Testis (tissue), 2 donors: ENCODE measurements at regions not wholly inside any gene's neighbourhood (a gene's known extent, or its start where the extent isn't known, plus 50 kb on each side); places are given as distances from the start of the nearest gene placed in this dataset.

ENCODE experiments used
- DNase-seq: peaks from one replicate; pipeline ENCODE4 v3.0.0-alpha.2; 2019
- H3K27ac ChIP-seq, 2 donors: fragments of 200-600 bp; sonication (generic); one replicate each; pipeline ENCODE4 v1.5.1; 2019
- H3K27me3 ChIP-seq: fragments of 200-600 bp; sonication (generic); one replicate; pipeline ENCODE4 v1.5.1; 2019
- H3K36me3 ChIP-seq: fragments of 200-600 bp; sonication (generic); one replicate; pipeline ENCODE4 v1.5.1; 2017; ENCODE audit warnings: low read depth; ENCODE audit errors: missing control alignments
- H3K4me1 ChIP-seq: fragments of 200-600 bp; sonication (generic); one replicate; pipeline ENCODE4 v1.5.1; 2019
- H3K4me3 ChIP-seq, 2 donors: fragments of 200-600 bp; sonication (generic); one replicate each; pipeline ENCODE4 v1.5.1; 2017 to 2019
- H3K9me3 ChIP-seq: fragments of 200-600 bp; sonication (generic); one replicate; pipeline ENCODE4 v1.5.1; 2017
- POLR2A ChIP-seq: fragments of 450-650 bp; IDR thresholded peaks from one replicate; pipeline ENCODE4 v1.6.1; 2017; ENCODE audit warnings: antibody characterized with exemption, mild to moderate bottlenecking, moderate library complexity
- WGBS, 2 donors: methylation state at CpG; one replicate each; pipeline ENCODE4 v1.1.5; 2018; 5-methylcytosine and 5-hydroxymethylcytosine counted together
- intact Hi-C: fragments of 100-400 bp; cut with DNase I; formaldehyde crosslinking; loops from one replicate; pipeline ENCODE4 v1.15.1; 2023; ENCODE audit warnings: low total_unique reads
- TF ChIP-seq, protein P1 (sequence below), 3 experiments: fragments of 450-650 bp in 2 of 3; fragments of 200-600 bp in 1 of 3; sonication (generic) in 1 of 3; IDR thresholded peaks; one replicate each; pipeline ENCODE4 v1.5.1; 2016 to 2019; ENCODE audit warnings: antibody characterized with exemption in 3 of 3, mild to moderate bottlenecking in 2 of 3, moderate library complexity in 1 of 3

- Histone ChIP-seq H3K4me3 (no peak overlapping the region), H3K9me3 (no peaks in the 10 kb centered on the region), H3K27me3 (no peaks in the 10 kb centered on the region), H3K36me3 (no peaks in the 10 kb centered on the region), H3K27ac (no peak overlapping the region), H3K4me1 (no peaks in the 10 kb centered on the region)
- TF ChIP-seq POLR2A = no peak
- TF ChIP-seq, protein P1, sequence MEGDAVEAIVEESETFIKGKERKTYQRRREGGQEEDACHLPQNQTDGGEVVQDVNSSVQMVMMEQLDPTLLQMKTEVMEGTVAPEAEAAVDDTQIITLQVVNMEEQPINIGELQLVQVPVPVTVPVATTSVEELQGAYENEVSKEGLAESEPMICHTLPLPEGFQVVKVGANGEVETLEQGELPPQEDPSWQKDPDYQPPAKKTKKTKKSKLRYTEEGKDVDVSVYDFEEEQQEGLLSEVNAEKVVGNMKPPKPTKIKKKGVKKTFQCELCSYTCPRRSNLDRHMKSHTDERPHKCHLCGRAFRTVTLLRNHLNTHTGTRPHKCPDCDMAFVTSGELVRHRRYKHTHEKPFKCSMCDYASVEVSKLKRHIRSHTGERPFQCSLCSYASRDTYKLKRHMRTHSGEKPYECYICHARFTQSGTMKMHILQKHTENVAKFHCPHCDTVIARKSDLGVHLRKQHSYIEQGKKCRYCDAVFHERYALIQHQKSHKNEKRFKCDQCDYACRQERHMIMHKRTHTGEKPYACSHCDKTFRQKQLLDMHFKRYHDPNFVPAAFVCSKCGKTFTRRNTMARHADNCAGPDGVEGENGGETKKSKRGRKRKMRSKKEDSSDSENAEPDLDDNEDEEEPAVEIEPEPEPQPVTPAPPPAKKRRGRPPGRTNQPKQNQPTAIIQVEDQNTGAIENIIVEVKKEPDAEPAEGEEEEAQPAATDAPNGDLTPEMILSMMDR (IDR thresholded peaks at IDR 0.05) = no peak
- 91 to 95% methylated on average over 3 of the region's 3 CpGs for WGBS, 2 donors
- DNase-seq = no peak
- intact Hi-C loops = no loop called here
These were observed 102.5 kb downstream of the PRL start for GRCh38 chr6:22194188-22194921.

- no peaks in the 10 kb centered on the region for H3K27me3 ChIP-seq
- 67 to 84% methylated on average over 3 of the region's 3 CpGs for WGBS, 2 donors
- no peak for DNase-seq
- H3K36me3 ChIP-seq = no peaks in the 10 kb centered on the region
- intact Hi-C loops = no loop called here
- H3K4me1 ChIP-seq = no peaks in the 10 kb centered on the region
- no peak overlapping the region for H3K27ac ChIP-seq
- no peaks in the 10 kb centered on the region for H3K9me3 ChIP-seq
- no peak overlapping the region for H3K4me3 ChIP-seq
- TF ChIP-seq, protein P1 (IDR thresholded peaks at IDR 0.05) = no peak
- TF ChIP-seq POLR2A = no peak
These were observed 97.1 kb downstream of the PRL start for GRCh38 chr6:22199771-22200170.

- Histone ChIP-seq H3K27me3 (no peaks in the 10 kb centered on the region), H3K9me3 (no peaks in the 10 kb centered on the region), H3K4me3 (no peak overlapping the region), H3K27ac (no peak overlapping the region), H3K4me1 (peaks cover 3% of the 10 kb centered on the region), H3K36me3 (no peaks in the 10 kb centered on the region)
- TF ChIP-seq POLR2A = no peak
- TF ChIP-seq, protein P1 (IDR thresholded peaks at IDR 0.05) = no peak
- DNase-seq = no peak
- intact Hi-C loops = no loop called here
- 89 to 91% methylated on average over 6 of the region's 6 CpGs for whole genome bisulfite sequencing, 2 donors
These were observed 92.7 kb downstream of the PRL start for GRCh38 chr6:22204153-22204552.

DNA sequence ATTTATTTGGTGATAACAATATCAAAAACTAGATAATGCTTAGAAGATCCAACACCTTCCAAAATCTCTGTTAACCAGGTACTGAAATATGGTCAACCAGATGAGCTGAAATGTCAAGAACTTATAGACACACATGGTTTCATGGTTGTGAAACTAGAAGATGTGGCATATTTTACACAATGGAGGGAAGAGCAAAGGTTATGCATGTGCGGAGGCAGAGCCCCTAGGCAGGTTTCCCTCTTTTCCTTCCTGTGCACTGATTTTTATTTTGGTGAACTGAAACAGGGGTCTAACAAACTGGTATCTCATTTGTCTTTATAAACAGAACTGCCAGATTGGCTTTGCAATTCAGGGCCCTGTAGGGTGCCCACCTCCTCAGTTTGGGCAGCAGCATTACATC, 91.6 kb downstream of the PRL start:
- Histone ChIP-seq H3K36me3 (no peaks in the 10 kb centered on the region), H3K4me1 (peaks cover 3% of the 10 kb centered on the region), H3K4me3 (no peak overlapping the region), H3K9me3 (no peaks in the 10 kb centered on the region), H3K27ac (no peak overlapping the region), H3K27me3 (no peaks in the 10 kb centered on the region)
- TF ChIP-seq POLR2A = no peak
- TF ChIP-seq, protein P1 (IDR thresholded peaks at IDR 0.05) = no peak
- intact Hi-C loops = no loop called here
- DNase-seq = no peak
- 94 to 95% methylated on average over 1 of the region's 1 CpG for WGBS, 2 donors

- Histone ChIP-seq H3K27me3 (no peaks in the 10 kb centered on the region), H3K9me3 (no peaks in the 10 kb centered on the region), H3K27ac (no peak overlapping the region), H3K4me1 (peaks cover 3% of the 10 kb centered on the region), H3K36me3 (no peaks in the 10 kb centered on the region), H3K4me3 (no peak overlapping the region)
- 93 to 96% methylated on average over 5 of the region's 5 CpGs for WGBS, 2 donors
- DNase-seq = no peak
- TF ChIP-seq, protein P1 (IDR thresholded peaks at IDR 0.05) = no peak
- no peak for TF ChIP-seq POLR2A
- intact Hi-C loops = no loop called here
These were observed 90.7 kb downstream of the PRL start for GRCh38 chr6:22206106-22206505.
